NB4 (cell line): ENCODE measurements at regions not wholly inside any gene's neighbourhood (a gene's known extent, or its start where the extent isn't known, plus 50 kb on each side); places are given as distances from the start of the nearest gene placed in this dataset.

Source experiments
- DNase-seq: peaks from one replicate; pipeline ENCODE4 v3.0.0; 2010; ENCODE audit warnings: low read depth
- H3K4me3 ChIP-seq: one replicate; pipeline ENCODE4 v1.5.1; 2011; ENCODE audit warnings: mild to moderate bottlenecking, low read depth, low read length, moderate library complexity
- MYC ChIP-seq: IDR thresholded peaks from 2 replicates; pipeline ENCODE4 v1.6.1; 2011; ENCODE audit warnings: low read depth, low read length
- POLR2A ChIP-seq: IDR thresholded peaks from 2 replicates; pipeline ENCODE4 v1.6.1; 2011; ENCODE audit warnings: mild to moderate bottlenecking; ENCODE audit not compliant: insufficient read length; ENCODE audit errors: extremely low read depth
- TF ChIP-seq, protein P1 (sequence below): IDR thresholded peaks from one replicate; pipeline ENCODE4 v1.5.1; 2012; ENCODE audit warnings: low read depth, low read length
- TF ChIP-seq, protein P2 (sequence below): IDR thresholded peaks from 2 replicates; pipeline ENCODE4 v1.6.1; 2011; ENCODE audit warnings: low read depth, low read length

DNA sequence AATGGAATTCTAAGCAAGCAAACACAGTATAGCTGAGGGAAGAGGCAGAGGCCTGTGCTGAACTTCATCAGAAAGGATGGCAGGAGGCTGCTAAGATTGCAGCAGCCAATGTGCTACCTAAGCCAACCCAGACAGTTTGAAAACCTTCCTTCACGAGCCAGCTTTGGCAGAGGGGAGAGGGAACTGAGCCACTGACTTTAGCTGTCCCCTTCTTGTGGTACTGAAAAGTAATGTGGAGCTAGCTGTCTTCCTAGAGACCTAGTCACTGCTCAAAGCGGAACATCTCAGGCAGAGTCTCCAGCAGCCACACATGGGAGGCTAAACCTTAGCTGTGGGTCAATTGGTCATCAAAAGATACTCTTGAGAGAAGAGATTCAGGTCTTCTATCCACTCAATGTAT lies 419.0 kb downstream of the FBXO15 start:
- no peak for DNase-seq
- TF ChIP-seq POLR2A: no peak
- no peak for TF ChIP-seq MYC
- TF ChIP-seq, protein P1, sequence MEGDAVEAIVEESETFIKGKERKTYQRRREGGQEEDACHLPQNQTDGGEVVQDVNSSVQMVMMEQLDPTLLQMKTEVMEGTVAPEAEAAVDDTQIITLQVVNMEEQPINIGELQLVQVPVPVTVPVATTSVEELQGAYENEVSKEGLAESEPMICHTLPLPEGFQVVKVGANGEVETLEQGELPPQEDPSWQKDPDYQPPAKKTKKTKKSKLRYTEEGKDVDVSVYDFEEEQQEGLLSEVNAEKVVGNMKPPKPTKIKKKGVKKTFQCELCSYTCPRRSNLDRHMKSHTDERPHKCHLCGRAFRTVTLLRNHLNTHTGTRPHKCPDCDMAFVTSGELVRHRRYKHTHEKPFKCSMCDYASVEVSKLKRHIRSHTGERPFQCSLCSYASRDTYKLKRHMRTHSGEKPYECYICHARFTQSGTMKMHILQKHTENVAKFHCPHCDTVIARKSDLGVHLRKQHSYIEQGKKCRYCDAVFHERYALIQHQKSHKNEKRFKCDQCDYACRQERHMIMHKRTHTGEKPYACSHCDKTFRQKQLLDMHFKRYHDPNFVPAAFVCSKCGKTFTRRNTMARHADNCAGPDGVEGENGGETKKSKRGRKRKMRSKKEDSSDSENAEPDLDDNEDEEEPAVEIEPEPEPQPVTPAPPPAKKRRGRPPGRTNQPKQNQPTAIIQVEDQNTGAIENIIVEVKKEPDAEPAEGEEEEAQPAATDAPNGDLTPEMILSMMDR: no peak
- TF ChIP-seq, protein P2, sequence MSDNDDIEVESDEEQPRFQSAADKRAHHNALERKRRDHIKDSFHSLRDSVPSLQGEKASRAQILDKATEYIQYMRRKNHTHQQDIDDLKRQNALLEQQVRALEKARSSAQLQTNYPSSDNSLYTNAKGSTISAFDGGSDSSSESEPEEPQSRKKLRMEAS: no peak
- H3K4me3 ChIP-seq: no peak overlapping the region

GRCh38 chr18:73724958-73725357 lies 422.7 kb downstream of the FBXO15 start:
- TF ChIP-seq, protein P2: no peak
- TF ChIP-seq POLR2A: no peak
- TF ChIP-seq, protein P1: no peak
- TF ChIP-seq MYC: no peak
- H3K4me3 ChIP-seq: no peak overlapping the region
- DNase-seq: no peak

DNA sequence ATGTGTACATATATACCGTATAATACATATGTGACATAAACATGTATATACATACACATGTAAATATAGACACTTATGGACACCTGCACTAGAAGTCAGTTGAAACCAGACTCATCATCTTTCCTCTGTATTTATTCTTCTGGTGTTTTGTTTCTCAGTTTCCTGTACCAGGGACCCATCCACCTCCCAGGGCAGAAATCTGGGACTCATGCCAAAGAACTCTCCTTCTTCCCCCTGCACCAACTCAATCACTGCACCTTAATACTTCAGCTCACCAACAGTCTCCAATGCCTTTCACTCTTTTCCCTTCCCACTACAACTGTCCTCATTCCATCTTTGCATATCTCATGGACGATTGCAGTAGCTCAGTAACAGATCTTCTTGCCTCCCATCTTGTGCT lies 428.0 kb downstream of the FBXO15 start:
- TF ChIP-seq MYC (no peak), POLR2A (no peak)
- TF ChIP-seq, protein P2: no peak
- TF ChIP-seq, protein P1: no peak
- no peak for DNase-seq
- H3K4me3 ChIP-seq: no peak overlapping the region

DNA sequence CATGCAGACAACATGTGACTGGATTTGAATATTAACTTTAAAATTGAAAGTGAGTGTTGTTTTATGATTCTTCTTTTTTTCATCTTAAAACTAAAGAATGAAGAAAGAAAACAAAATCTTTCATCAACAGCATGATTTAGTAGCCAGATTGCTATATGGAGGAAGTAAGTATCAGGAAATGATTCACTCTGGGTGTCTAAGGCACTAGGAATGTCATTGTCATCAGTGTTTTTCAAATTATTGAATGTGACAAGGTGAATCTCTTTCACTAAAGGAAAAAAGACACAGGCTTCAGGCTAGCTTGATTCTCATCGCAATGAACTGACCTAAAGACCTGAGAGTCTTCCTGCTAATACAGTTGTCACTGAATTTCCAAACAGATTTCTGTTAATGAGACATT lies 430.1 kb downstream of the FBXO15 start:
- no peak overlapping the region for H3K4me3 ChIP-seq
- DNase-seq: no peak
- TF ChIP-seq, protein P1: no peak
- TF ChIP-seq, protein P2: no peak
- TF ChIP-seq MYC (no peak), POLR2A (no peak)

GRCh38 chr18:73715210-73715670 lies 432.4 kb downstream of the FBXO15 start:
- no peak for DNase-seq
- H3K4me3 ChIP-seq: no peak overlapping the region
- TF ChIP-seq, protein P2: no peak
- TF ChIP-seq, protein P1: no peak
- TF ChIP-seq MYC: no peak
- TF ChIP-seq POLR2A: no peak
